ENCODE measurements at regions not wholly inside any gene's neighbourhood (a gene's known extent, or its start where the extent isn't known, plus 50 kb on each side); places are given as distances from the start of the nearest gene placed in this dataset.

GRCh38 chr12:30461026-30461615, 234.5 kb downstream of the IPO8 start (continued):
- TF ChIP-seq PRDM10 (tag by site-specific recombination; IDR thresholded peaks at IDR 0.05) (no peak), ZFP37 (tag by site-specific recombination; IDR thresholded peaks at IDR 0.05) (no peak), KLF9 (tag by site-specific recombination; IDR thresholded peaks at IDR 0.05; ENCODE audit: low read depth) (no peak), ZBTB26 (tag by site-specific recombination; optimal IDR thresholded peaks at IDR 0.05) (no peak), ZNF214 (tag by site-specific recombination; IDR thresholded peaks at IDR 0.05; ENCODE audit: borderline replicate concordance) (no peak), HOXC10 (CRISPR knock-in tag; IDR thresholded peaks at IDR 0.05) (no peak)

- peak; percentile 51 for TF ChIP-seq ZNF146 (tag by site-specific recombination; IDR thresholded peaks at IDR 0.05)
- no peak for TF ChIP-seq HIC1 (tag by site-specific recombination; IDR thresholded peaks at IDR 0.05)
- Histone ChIP-seq H3K27ac (ENCODE audit: extremely low read depth, low read depth, low read length) (no peak overlapping the region), H3K36me3 (ENCODE audit: control insufficient read depth in 2 of 2, insufficient read depth in 1 of 2, low read length in 2 of 2) (no peaks in the 10 kb centered on the region), H3K4me3 (ENCODE audit: low read depth, low read length) (no peak overlapping the region), H3K4me1 (ENCODE audit: control insufficient read depth, insufficient read depth, low read length) (no peaks in the 10 kb centered on the region), H3K9me3 (ENCODE audit: control insufficient read depth, insufficient read depth, low read depth, low read length) (no peaks in the 10 kb centered on the region)
- ChIA-PET POLR2A (no interaction called here), CTCF (interaction anchor here (0.6 to 1.6 kb wide), 8 partner anchors 12 to 349 kb away, joined by 3 to 18 read pairs (median 3); no protein-coding TSS in a partner anchor)
Observed at GRCh38 chr12:30458453-30458852, 237.2 kb downstream of the IPO8 start.

GRCh38 chr12:30457621-30458289, 237.9 kb downstream of the IPO8 start:
- no peaks in the 10 kb centered on the region for H3K4me1 ChIP-seq (ENCODE audit: control insufficient read depth, insufficient read depth, low read length)
- ChIA-PET POLR2A (no interaction called here), CTCF (interaction anchor here (0.6 to 1.6 kb wide), 15 partner anchors 11 to 1144 kb away, joined by 3 to 18 read pairs (median 3); no protein-coding TSS in a partner anchor)
- H3K36me3 ChIP-seq (ENCODE audit: control insufficient read depth in 2 of 2, insufficient read depth in 1 of 2, low read length in 2 of 2) = no peaks in the 10 kb centered on the region
- H3K4me3 ChIP-seq (ENCODE audit: low read depth, low read length) = no peak overlapping the region
- no peaks in the 10 kb centered on the region for H3K9me3 ChIP-seq (ENCODE audit: control insufficient read depth, insufficient read depth, low read depth, low read length)
- H3K27ac ChIP-seq (ENCODE audit: extremely low read depth, low read depth, low read length) = no peak overlapping the region
- peak; percentile 39; the same call in 1 of the 2 replicates for TF ChIP-seq HIC1 (tag by site-specific recombination; IDR thresholded peaks at IDR 0.05)
- TF ChIP-seq ZNF704 (tag by site-specific recombination; IDR thresholded peaks at IDR 0.05) = no peak
- TF ChIP-seq ZNF830 (tag by site-specific recombination; IDR thresholded peaks at IDR 0.05; ENCODE audit: low read depth) = no peak
- no peak for TF ChIP-seq ZNF423 (tag by site-specific recombination; IDR thresholded peaks at IDR 0.05)
- no peak for TF ChIP-seq ZNF561 (tag by site-specific recombination; IDR thresholded peaks at IDR 0.05; ENCODE audit: borderline replicate concordance)
- TF ChIP-seq ZBTB21 (tag by site-specific recombination; IDR thresholded peaks at IDR 0.05) = 0 out of 2 replicates have a peak, but pooled peaks have one; percentile 20
- TF ChIP-seq IKZF3 (tag by site-specific recombination; IDR thresholded peaks at IDR 0.05) = peak; percentile 63; the same call in 1 of the 2 replicates
- no peak for TF ChIP-seq ZNF266 (tag by site-specific recombination; IDR thresholded peaks at IDR 0.05; ENCODE audit: low read depth)
- TF ChIP-seq HOXC10 (CRISPR knock-in tag; IDR thresholded peaks at IDR 0.05) = no peak
- no peak for TF ChIP-seq ZBTB8A (tag by site-specific recombination; IDR thresholded peaks at IDR 0.05)
- no peak for TF ChIP-seq ZNF544 (tag by site-specific recombination; IDR thresholded peaks at IDR 0.05)
- TF ChIP-seq FEZF1 (tag by site-specific recombination; IDR thresholded peaks at IDR 0.05) = peak; percentile 41; the same call in 1 of the 2 replicates
- no peak for TF ChIP-seq BCL11B (tag by site-specific recombination; IDR thresholded peaks at IDR 0.05; ENCODE audit: low read depth)
- TF ChIP-seq MEIS1 (CRISPR knock-in tag; IDR thresholded peaks at IDR 0.05; ENCODE audit: borderline replicate concordance) = no peak

All from HEK293 (cell line).